ENCODE measurements at regions not wholly inside any gene's neighbourhood (a gene's known extent, or its start where the extent isn't known, plus 50 kb on each side); places are given as distances from the start of the nearest gene placed in this dataset.

DNA sequence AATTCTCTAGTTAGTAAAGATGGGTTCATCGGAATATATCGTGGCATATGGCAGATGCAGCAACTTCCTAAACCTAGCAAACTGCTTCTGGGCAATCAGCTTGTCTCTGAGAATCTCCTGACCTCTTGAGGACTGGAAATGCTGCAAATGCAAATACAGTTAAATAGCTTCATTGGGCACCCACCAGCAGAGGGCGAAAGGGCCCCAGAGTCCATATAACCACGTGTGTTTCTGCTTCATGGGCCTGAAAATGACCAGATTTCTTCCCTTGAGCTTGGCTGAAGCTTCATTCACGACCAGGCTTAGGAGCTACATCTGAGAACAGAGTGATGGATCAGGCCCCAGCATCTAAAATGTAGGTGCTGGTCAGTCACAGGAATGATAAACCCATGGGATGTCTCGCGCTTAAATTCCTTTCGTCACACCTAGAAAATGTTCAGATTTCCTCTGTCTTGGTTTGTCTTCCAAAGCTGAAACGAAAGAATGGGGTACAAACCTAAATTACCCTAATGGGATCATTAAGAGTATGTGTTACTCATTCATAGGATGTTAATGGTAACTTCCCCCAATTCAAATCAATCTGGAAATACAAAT lies 1482.5 kb upstream of the TMEM132C start:
- peak; percentile 23 for DNase-seq (ENCODE audit: low spot score)
- in situ Hi-C loops (cut with HindIII; ENCODE audit: low sequenced_read_pairs), result no loop called here

DNA sequence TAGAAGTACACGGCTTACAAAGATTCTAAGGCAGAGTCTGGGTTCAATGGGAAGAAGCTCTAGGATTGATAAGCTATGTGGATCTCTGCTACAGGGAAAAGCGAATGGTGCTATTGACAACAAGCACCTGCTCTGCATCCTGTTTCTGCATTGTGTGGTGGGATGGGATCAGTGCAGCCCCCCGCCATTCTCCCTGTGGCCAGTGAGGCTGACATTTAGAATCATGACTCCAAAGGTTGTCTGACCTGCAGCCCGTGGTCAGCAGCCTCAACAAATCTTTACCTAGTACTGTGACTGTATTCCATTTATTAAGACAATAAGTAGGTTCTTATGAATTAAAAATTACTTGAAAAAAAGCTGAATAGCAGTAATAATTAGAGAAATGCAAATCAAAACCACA lies 1477.0 kb upstream of the TMEM132C start:
- in situ Hi-C loops (cut with HindIII; ENCODE audit: low sequenced_read_pairs), result no loop called here
- DNase-seq (ENCODE audit: low spot score), result no peak

DNA sequence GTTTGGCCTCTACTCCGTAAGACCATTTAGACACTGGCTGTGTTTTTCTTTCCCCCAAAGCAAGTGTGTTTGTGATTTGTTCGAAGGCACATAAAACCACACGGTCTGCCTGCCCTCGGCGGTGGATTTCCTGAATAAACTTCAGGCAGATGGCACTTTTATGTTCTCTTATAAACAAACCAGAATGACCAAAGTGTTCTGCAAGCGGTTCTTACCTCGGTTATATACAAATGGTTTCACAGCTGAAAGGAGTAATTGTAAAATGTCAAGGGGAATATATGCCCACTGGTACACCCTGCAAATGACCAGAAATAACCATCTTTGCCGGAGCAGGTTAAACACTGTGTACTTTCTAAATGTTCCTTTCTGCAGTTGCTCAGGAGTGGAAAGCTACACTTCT lies 1475.8 kb upstream of the TMEM132C start:
- in situ Hi-C loops (cut with HindIII; ENCODE audit: low sequenced_read_pairs), result no loop called here

GRCh38 chr12:126792411-126792810 lies 1474.6 kb upstream of the TMEM132C start:
- DNase-seq (ENCODE audit: low spot score), result no peak
- in situ Hi-C loops (cut with HindIII; ENCODE audit: low sequenced_read_pairs), result no loop called here

More for the DNA sequence above, 1475.8 kb upstream of the TMEM132C start:
- DNase-seq (ENCODE audit: low spot score), result no peak

DNA sequence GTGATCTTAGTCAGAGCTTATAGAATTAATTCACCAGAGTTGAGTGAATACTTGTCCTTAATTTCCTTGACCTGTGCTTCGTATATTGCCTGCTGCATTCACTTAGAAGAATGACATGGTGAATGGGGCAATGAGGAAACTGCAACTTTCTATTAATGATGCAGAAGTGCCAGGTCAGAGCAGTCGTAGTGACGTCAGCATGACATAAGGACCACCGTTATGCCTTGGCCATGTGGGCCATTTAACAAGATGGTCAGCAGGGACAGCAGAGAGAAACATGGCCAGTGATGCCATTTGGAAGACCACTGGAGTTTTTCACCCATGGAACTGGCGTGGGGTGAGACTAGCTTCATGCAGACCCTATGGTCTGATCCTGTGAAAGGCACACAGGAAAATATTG lies 1469.4 kb upstream of the TMEM132C start:
- in situ Hi-C loops (cut with HindIII; ENCODE audit: low sequenced_read_pairs), result no loop called here
- DNase-seq (ENCODE audit: low spot score), result no peak

- DNase-seq (ENCODE audit: low spot score), result no peak
These were observed 1468.5 kb upstream of the TMEM132C start for GRCh38 chr12:126798449-126798848.

DNA sequence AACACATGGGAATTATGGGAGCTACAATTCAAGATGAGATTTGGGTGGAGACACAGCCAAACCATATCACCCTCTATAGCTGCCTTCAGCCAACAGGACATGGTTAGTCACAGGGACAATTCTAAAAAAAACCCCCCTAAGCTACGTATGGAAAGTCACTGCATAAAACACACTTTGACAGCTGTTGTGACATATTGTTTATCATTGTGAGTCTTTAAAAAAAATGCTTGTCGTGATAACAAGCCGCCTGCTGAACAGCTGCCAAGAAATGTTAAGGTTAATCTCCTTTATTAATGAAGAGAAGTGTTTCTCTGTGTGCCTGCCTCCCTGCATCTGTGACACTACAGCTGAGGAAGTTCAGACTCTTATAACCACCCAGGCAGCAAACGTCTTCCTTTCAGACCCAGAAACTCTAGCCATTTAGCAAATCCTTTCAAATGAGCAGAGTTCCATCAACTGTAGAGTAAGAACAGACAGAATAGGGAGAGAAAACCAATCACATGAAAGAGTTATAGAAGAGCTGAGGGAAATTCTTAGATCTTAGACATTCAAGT lies 1459.6 kb upstream of the TMEM132C start:
- in situ Hi-C loops (cut with HindIII; ENCODE audit: low sequenced_read_pairs), result no loop called here
- DNase-seq (ENCODE audit: low spot score), result no peak

More at GRCh38 chr12:126798449-126798848, 1468.5 kb upstream of the TMEM132C start:
- in situ Hi-C loops (cut with HindIII; ENCODE audit: low sequenced_read_pairs), result no loop called here

GRCh38 chr12:126811391-126811790 lies 1455.6 kb upstream of the TMEM132C start:
- in situ Hi-C loops (cut with HindIII; ENCODE audit: low sequenced_read_pairs), result no loop called here
- DNase-seq (ENCODE audit: low spot score), result peak; percentile 9

GRCh38 chr12:126819554-126819953 lies 1447.4 kb upstream of the TMEM132C start:
- in situ Hi-C loops (cut with HindIII; ENCODE audit: low sequenced_read_pairs), result no loop called here
- no peak for DNase-seq (ENCODE audit: low spot score)

DNA sequence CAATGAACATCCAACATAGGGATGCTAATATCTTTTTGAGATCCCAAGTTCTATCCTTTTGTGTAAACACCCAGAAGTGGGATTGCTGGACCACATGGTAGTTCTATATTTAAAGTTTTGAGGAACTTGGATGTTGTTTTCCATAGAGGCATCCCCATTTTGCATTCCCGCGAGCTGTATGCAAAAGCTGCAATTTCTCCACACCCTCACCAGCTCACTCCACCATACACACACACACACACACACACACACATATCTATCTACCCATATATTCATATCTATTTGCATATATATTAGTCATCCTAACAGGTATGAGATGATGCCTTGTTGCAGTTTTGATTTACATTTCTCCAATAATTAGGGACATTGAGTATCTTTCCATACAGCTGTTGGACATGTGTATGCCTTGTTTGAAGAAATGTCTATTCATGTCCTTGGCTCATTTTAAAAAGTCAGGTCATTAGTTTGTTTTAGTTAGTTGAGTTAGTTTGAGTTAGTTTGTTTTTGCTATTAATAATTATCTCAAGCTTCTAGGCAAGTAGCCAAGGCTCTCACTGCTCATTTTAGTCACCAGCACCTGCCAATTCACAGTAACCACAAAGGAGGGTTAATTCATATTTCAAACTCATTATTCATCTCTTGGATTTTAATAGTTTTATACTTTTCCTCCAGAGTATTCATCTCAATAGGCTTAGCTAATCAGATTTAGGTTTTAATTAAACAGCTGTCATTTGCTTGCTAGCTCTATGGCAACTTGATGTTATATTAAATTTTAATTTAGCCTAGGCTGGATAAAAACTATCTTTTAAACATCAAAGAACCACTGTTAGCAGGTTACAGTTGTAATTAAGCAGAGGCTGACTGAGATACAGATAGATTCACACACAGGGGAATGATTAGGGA lies 1435.9 kb upstream of the TMEM132C start:
- in situ Hi-C loops (cut with HindIII; ENCODE audit: low sequenced_read_pairs), result no loop called here

GRCh38 chr12:126837697-126838096 lies 1429.3 kb upstream of the TMEM132C start:
- in situ Hi-C loops (cut with HindIII; ENCODE audit: low sequenced_read_pairs), result no loop called here
- DNase-seq (ENCODE audit: low spot score), result no peak

More for the DNA sequence above, 1435.9 kb upstream of the TMEM132C start:
- DNase-seq (ENCODE audit: low spot score), result no peak

DNA sequence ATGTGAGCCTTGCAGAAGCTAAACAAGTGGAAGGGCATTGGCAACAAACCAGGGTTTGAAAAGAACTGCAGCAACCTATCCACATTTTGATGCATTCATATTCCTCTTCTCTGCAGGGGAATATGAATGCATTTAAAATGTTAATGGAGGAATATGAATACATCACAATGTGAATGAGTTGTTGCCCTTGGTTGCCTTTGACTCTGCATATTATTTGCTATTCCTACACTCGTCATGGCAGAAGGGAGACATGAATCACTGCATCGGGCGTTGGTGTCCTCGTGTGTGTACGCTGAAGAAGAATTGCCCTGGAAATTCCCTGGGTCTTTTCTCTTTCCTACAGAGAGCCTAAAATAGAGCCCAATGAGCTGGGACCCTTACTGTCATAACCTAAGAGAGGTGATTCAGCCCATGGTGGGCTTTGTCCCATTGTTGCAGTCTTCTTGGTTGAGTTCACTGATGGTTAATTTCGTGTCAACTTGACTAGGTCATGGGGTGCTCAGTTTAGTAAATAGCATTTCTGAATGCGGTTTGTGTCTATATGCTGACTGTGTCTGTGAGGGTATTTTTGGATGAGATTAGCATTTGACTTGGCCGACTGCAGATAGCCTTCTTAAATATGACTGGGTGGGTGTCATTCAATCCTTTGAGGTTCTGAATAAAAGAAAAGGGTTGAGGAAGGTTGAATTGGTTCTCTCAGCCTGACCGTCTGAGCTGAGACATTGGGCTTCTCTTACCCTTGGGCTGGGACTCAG lies 1422.9 kb upstream of the TMEM132C start:
- in situ Hi-C loops (cut with HindIII; ENCODE audit: low sequenced_read_pairs), result no loop called here
- DNase-seq (ENCODE audit: low spot score), result no peak

DNA sequence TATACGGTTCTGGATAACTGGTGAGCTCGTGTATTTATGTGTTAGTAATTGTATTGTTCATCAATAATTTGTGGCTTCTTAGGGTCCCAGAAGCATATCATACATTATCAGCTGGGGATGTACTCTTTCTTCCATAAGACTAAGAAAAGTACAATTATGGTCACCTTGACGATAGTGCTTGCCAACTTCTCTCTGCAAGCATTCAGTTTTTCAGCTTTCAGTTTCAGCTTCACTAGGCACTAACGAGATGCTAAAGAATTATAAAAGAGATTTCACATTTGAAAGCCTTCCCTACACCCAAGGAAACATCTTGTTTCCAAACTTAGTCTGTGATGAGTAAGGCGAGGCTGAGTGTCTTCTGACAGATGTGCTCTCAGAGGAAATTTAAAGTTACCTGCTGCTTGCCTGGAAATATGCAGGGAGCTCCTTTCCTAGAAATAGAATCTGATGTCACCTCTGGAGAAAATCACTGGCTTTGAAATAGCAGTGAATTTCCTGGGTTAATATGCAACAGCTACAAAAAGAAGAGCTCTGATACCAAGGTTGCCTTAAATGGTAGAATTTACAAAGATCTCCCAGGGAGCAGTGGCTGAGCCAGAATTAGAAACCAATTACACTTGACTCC lies 1419.9 kb upstream of the TMEM132C start:
- in situ Hi-C loops (cut with HindIII; ENCODE audit: low sequenced_read_pairs), result no loop called here

GRCh38 chr12:126855768-126856167 lies 1411.2 kb upstream of the TMEM132C start:
- no peak for DNase-seq (ENCODE audit: low spot score)
- in situ Hi-C loops (cut with HindIII; ENCODE audit: low sequenced_read_pairs), result no loop called here

More for the DNA sequence above, 1419.9 kb upstream of the TMEM132C start:
- DNase-seq (ENCODE audit: low spot score), result no peak

DNA sequence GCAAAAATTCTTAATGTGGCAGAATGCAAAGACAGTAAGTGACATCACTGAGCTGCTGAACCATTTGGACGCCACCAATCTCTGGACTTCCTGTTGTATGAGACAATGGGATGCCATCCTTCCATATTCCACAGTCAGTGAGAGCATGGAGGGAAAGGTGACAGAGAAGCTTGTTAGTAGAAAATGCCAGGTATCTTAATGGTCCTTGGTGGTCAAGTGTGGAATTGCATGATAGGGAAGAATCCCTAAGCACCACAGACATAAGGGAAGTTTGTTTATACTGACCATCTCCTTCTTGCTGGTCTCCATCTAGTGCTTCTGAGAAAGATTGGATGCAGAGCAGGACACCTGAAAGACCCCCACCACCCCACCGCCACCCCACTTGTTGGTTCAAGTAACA lies 1410.0 kb upstream of the TMEM132C start:
- in situ Hi-C loops (cut with HindIII; ENCODE audit: low sequenced_read_pairs), result no loop called here
- no peak for DNase-seq (ENCODE audit: low spot score)

GRCh38 chr12:126858560-126858959 lies 1408.4 kb upstream of the TMEM132C start:
- no peak for DNase-seq (ENCODE audit: low spot score)
- in situ Hi-C loops (cut with HindIII; ENCODE audit: low sequenced_read_pairs), result no loop called here

- DNase-seq (ENCODE audit: low spot score), result no peak
- in situ Hi-C loops (cut with HindIII; ENCODE audit: low sequenced_read_pairs), result no loop called here
These were observed 1406.8 kb upstream of the TMEM132C start for GRCh38 chr12:126860210-126860609.

DNA sequence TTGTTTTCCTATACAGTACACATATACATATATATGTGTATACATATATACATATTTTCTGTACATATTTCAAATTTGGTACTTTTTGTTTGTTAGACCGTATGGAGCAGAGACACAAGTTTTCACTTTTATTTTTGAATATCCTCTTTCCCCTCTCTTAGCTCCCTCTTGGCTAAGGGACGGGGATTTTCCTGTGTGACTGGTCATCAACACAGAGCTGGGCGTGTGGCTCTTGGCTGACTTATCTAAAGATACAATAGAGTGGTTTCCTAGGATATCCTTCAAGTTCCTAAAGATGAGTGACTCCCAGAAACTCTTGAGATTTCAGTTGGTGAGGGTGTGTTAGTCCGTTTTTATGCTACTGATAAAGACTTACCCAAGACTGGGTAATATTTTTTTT lies 1404.5 kb upstream of the TMEM132C start:
- no peak for DNase-seq (ENCODE audit: low spot score)
- in situ Hi-C loops (cut with HindIII; ENCODE audit: low sequenced_read_pairs), result no loop called here

- in situ Hi-C loops (cut with HindIII; ENCODE audit: low sequenced_read_pairs), result no loop called here
These were observed 1397.3 kb upstream of the TMEM132C start for GRCh38 chr12:126869644-126870043.

More at GRCh38 chr12:126869644-126870043, 1397.3 kb upstream of the TMEM132C start:
- no peak for DNase-seq (ENCODE audit: low spot score)

Measured in G401 (cell line).